ENCODE measurements at regions not wholly inside any gene's neighbourhood (a gene's known extent, or its start where the extent isn't known, plus 50 kb on each side); places are given as distances from the start of the nearest gene placed in this dataset.

DNA sequence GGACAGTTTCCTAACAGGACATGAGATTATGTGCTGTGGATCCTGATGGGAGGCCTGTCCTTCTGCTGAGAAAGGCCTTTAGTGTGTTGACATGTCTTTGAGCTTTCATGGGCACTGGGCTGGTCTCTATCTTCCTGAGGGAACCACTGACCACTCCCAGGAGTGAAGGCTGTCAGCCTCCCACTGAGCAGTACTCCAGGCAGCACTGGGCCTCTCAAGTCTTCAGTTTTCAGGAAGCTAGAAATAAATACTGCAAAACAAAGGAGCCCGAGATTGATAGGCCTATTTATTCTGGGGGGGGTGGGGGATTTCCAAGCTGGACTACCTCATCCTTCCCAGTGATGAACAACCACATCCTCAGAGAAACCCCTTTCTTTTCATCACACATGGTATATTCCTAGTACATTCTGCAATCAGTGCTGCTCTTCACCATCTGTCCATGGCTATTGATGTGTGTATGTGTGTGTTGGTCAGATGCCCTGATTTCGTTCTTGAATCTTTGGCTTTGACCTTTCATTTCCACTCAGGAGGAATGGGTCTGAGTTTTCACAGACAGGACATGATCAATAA, 180.9 kb upstream of the SPTLC3 start:
- DNase-seq, result no peak
- H3K27ac ChIP-seq, result no peak overlapping the region
- H3K4me3 ChIP-seq, result no peak overlapping the region
- TF ChIP-seq, protein P1, sequence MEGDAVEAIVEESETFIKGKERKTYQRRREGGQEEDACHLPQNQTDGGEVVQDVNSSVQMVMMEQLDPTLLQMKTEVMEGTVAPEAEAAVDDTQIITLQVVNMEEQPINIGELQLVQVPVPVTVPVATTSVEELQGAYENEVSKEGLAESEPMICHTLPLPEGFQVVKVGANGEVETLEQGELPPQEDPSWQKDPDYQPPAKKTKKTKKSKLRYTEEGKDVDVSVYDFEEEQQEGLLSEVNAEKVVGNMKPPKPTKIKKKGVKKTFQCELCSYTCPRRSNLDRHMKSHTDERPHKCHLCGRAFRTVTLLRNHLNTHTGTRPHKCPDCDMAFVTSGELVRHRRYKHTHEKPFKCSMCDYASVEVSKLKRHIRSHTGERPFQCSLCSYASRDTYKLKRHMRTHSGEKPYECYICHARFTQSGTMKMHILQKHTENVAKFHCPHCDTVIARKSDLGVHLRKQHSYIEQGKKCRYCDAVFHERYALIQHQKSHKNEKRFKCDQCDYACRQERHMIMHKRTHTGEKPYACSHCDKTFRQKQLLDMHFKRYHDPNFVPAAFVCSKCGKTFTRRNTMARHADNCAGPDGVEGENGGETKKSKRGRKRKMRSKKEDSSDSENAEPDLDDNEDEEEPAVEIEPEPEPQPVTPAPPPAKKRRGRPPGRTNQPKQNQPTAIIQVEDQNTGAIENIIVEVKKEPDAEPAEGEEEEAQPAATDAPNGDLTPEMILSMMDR (IDR thresholded peaks at IDR 0.05 in 4 of 5, conservative IDR thresholded peaks at IDR 0.05 in 1 of 5), result no peak
- no peak for TF ChIP-seq POLR2A (IDR thresholded peaks at IDR 0.05)
- H3K36me3 ChIP-seq, result no peaks in the 10 kb centered on the region
- no peak for ATAC-seq
- H3K9me3 ChIP-seq, result no peaks in the 10 kb centered on the region
- in situ Hi-C loops (cut with MboI; ENCODE audit: low sequenced_read_pairs in 4 of 4), result no loop called here
- H3K4me1 ChIP-seq, result no peaks in the 10 kb centered on the region
- intact Hi-C loops (cut with DNase I; ENCODE audit: low total_unique reads), result no loop called here
- no peaks in the 10 kb centered on the region for H3K27me3 ChIP-seq

DNA sequence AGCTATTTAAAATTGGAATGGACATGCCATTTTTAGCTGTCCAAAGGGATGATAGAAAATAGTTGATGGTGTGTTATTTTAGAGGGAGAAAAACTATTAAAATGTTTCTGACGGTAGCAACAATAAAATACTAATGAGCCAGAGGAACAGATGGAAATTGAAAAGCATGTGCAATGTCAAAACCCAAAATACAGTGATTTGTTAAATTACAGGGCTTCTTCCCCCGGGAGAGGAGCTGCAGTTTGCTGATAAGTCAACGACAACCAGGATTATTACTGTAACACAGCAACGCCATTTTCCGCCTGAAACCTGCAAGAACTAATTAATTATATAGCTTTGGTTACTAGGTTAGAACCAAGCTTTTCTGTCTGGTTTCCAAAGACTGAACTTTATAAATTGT, 179.6 kb upstream of the SPTLC3 start:
- no peak for ATAC-seq
- H3K36me3 ChIP-seq, result no peaks in the 10 kb centered on the region
- H3K9me3 ChIP-seq, result no peaks in the 10 kb centered on the region
- in situ Hi-C loops (cut with MboI; ENCODE audit: low sequenced_read_pairs in 4 of 4) (no loop called here), intact Hi-C loops (cut with DNase I; ENCODE audit: low total_unique reads) (no loop called here)
- no peak overlapping the region for H3K4me3 ChIP-seq
- DNase-seq, result no peak
- no peaks in the 10 kb centered on the region for H3K4me1 ChIP-seq
- H3K27ac ChIP-seq, result no peak overlapping the region
- TF ChIP-seq, protein P1 (IDR thresholded peaks at IDR 0.05 in 4 of 5, conservative IDR thresholded peaks at IDR 0.05 in 1 of 5), result no peak
- no peak for TF ChIP-seq POLR2A (IDR thresholded peaks at IDR 0.05)
- H3K27me3 ChIP-seq, result no peaks in the 10 kb centered on the region

DNA sequence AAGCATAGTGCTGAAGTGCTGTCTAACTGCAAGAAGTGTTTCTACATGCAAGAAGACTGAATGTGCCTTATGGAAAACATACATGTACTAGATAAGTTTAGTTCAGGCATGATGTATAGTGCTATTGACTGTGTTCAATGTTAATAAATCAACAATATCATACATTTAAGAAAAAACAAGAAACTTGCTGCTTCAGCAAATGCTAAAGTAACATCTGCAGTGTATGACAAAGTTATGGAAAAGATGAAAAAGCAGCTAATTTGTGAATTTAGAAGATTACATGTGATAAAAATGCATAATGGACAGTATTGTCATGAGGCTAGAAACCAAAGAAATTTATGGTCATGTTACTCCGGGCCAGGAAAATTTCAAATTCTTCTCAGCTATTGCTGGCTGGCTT, 174.9 kb upstream of the SPTLC3 start:
- H3K4me1 ChIP-seq, result no peaks in the 10 kb centered on the region
- no peak overlapping the region for H3K27ac ChIP-seq
- TF ChIP-seq, protein P1 (IDR thresholded peaks at IDR 0.05 in 4 of 5, conservative IDR thresholded peaks at IDR 0.05 in 1 of 5), result no peak
- no peak for TF ChIP-seq POLR2A (IDR thresholded peaks at IDR 0.05)
- intact Hi-C loops (cut with DNase I; ENCODE audit: low total_unique reads), result no loop called here
- no peaks in the 10 kb centered on the region for H3K36me3 ChIP-seq
- no peak overlapping the region for H3K4me3 ChIP-seq
- no peak for ATAC-seq
- no peaks in the 10 kb centered on the region for H3K9me3 ChIP-seq
- in situ Hi-C loops (cut with MboI; ENCODE audit: low sequenced_read_pairs in 4 of 4), result no loop called here
- no peaks in the 10 kb centered on the region for H3K27me3 ChIP-seq
- DNase-seq, result no peak

DNA sequence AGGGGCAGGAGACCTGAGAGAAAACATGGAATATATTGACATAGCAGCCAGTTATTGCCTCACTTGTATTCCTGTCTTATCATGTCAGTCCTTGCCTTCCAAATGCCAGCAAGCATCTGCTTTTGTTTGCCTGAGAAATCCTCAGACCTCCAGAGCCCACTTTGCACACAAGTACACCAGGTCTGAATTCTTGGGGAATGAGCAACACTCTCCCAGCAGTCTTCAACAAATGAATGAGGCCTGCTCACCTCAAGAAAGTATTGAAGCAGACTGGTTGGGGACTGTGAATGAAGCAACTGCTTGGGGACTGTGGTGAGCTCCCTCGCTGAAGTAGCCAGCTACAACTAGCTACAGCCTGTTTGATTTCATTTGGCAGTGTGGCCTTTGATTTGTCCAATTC, 172.8 kb upstream of the SPTLC3 start:
- no peak for TF ChIP-seq POLR2A (IDR thresholded peaks at IDR 0.05)
- intact Hi-C loops (cut with DNase I; ENCODE audit: low total_unique reads), result no loop called here
- in situ Hi-C loops (cut with MboI; ENCODE audit: low sequenced_read_pairs in 4 of 4), result no loop called here
- H3K36me3 ChIP-seq, result no peaks in the 10 kb centered on the region
- H3K27me3 ChIP-seq, result no peaks in the 10 kb centered on the region
- no peaks in the 10 kb centered on the region for H3K4me1 ChIP-seq
- H3K27ac ChIP-seq, result no peak overlapping the region
- H3K9me3 ChIP-seq, result no peaks in the 10 kb centered on the region
- no peak overlapping the region for H3K4me3 ChIP-seq
- ATAC-seq (no peak), DNase-seq (no peak)

DNA sequence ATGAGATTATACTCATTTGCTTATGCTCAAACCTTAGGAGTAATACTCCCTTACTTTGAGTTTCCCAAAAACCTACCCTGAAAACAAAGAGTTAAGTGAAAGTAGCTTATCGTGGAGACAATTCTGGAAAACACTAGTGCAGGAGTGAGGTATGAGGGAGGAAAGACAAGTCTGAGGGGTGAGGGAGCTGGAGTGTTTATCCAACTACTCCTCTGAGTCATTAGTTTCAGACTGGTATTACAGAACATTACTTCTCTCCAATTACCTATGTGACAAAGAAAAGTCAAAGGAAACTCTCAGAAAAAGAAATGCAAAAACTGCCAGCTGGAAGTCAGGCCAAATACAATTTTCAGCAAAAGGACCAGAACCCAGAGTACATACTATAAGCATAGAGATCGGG, 171.1 kb upstream of the SPTLC3 start:
- H3K27ac ChIP-seq, result no peak overlapping the region
- no peaks in the 10 kb centered on the region for H3K27me3 ChIP-seq
- H3K36me3 ChIP-seq, result no peaks in the 10 kb centered on the region
- no peaks in the 10 kb centered on the region for H3K9me3 ChIP-seq
- intact Hi-C loops (cut with DNase I; ENCODE audit: low total_unique reads) (no loop called here), in situ Hi-C loops (cut with MboI; ENCODE audit: low sequenced_read_pairs in 4 of 4) (no loop called here)
- TF ChIP-seq, protein P1 (IDR thresholded peaks at IDR 0.05 in 4 of 5, conservative IDR thresholded peaks at IDR 0.05 in 1 of 5), result no peak
- no peak for TF ChIP-seq POLR2A (IDR thresholded peaks at IDR 0.05)
- ATAC-seq (no peak), DNase-seq (no peak)
- no peaks in the 10 kb centered on the region for H3K4me1 ChIP-seq
- no peak overlapping the region for H3K4me3 ChIP-seq
